KBM-7 (cell line): ENCODE measurements at regions not wholly inside any gene's neighbourhood (a gene's known extent, or its start where the extent isn't known, plus 50 kb on each side); places are given as distances from the start of the nearest gene placed in this dataset.
"Not testable (repeated sequence)": the region's sequence is repeated elsewhere in the genome, so short reads cannot be mapped to it uniquely, and the experiment has no call there.

Experiments
- DNase-seq: peaks from one replicate; pipeline ENCODE4 v3.0.0-alpha.2; 2015
- in situ Hi-C: fragments of 300-500 bp; cut with MboI; formaldehyde crosslinking; loops from 2 replicates; pipeline ENCODE4 v1.14.3; 2020; ENCODE audit warnings: low sequenced_read_pairs, low pct_unique_long_range_greater_than_20kb, mixed read lengths

DNA sequence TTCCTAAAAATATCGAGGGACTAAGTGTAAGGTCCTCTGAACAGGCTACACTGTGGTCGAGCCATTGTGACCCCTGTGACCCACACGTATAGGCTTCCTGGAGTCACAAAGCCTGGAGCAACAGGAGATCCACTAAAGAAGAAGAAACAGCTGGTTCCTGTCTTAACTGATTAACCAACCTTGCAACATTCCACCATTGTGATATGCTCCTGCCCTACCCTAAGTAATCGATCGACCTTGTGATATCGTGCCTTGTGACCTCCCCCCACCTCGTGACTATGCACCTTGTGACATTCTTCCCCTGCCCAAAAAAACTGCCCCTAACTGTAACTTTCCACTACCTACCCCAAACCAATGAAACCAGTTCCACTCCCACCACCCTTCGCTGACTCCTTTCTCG is 304.6 kb upstream of the FAM78B start:
- in situ Hi-C loops = no loop called here

DNA sequence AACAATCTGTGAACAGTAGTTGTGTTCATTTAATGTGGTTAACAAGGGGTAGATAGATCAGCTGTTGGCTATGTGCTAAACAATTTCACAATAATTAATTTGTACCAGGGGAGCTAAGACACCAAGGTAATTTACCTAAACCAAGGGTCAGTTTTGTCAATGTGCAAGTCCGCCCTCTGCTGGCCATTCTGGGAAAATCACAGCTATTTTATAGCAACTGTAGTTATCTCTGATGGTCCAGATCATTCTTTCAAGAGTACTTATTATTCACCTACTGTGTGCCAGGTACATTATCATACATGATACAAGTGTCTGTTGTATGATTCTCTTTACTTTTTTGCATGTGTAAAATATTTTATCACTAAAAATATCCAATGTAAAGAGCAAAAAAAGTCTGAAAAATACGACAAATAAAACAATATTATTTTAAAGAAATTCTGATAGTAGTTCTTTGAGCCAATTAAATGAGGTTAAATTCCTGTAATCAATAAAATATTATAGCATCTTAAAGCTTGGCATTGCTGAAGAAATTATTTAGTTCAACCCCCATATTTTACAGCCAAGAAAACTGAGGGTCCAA is 312.3 kb upstream of the FAM78B start:
- in situ Hi-C loops = no loop called here
- DNase-seq = peak; percentile 37

More for the DNA sequence above, 304.6 kb upstream of the FAM78B start:
- no peak for DNase-seq

DNA sequence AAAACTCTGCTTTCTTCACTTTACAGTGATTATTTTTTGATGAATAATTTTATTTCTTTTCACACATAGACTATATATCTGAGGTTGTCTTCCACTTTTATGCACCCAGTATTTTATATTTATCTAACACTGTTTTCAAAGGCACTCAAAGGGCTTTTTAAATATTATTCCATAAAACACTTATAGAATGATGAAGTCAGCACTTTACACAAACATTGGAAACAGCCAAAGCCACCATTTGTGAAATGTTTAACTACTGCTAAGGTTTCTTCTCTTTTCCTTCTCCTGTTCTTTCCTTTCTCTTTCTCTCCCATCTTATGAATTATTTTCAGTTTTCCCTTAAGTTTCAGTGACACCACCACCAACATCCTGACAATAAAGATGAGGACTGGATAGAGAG is 317.7 kb upstream of the FAM78B start:
- DNase-seq = no peak
- in situ Hi-C loops = no loop called here

DNA sequence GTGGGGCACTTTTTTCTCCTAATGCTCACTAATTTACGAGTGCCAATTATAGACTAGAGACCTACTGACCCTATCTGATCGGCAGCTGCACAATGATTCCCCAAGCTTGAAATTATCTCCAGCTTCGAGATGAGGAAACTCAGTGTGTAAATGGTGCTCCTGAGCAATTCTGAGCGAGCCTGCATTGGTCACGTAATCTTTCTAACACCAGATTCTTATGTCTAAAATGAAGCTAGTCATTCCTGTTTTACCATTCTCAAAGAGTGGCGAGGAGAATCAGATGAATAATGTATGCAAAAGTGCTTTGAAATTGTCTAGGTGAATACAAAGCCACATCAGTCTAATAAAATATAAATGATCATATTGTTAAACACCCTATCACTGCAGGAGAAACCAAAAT is 318.1 kb upstream of the FAM78B start:
- no peak for DNase-seq
- in situ Hi-C loops = no loop called here

DNA sequence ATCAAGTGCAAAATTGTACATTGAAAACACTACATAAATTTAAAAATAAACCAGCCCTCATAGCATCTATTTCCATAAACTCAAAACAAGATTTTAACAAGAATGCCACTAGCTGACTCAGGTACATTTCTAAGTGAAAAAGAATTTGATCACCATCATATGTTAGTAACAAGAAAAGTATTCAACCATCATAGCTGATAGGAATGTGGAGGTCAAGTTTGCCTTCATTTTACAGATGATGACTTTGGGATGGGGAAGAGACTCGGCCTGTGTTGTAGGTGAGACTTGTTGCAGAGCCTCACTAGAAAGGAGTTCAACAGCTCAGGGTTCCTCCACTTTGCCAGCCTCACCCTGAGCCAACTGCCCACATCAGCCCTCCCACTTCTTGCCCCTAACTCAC is 318.8 kb upstream of the FAM78B start:
- in situ Hi-C loops = no loop called here

DNA sequence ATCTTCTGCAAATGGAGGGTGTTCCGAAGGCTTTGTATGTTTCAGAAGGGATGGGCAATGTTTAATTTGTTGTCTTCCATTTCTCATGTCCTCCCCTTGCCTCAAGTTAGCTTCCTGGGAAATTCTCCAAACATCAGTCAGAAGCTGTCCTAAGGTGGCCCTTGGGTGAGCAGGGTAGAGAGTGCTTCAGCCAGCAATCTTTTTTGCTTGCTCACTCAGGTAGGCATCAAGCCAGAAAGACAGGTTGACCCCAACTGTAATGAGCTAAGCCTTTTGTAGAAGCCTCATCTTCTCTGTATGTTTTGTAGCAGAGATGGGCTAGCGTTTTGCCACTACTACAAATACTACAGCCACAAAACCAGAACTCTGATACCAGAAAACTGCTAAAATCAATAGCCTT is 321.5 kb upstream of the FAM78B start:
- no peak for DNase-seq
- in situ Hi-C loops = no loop called here

More for the DNA sequence above, 318.8 kb upstream of the FAM78B start:
- no peak for DNase-seq

DNA sequence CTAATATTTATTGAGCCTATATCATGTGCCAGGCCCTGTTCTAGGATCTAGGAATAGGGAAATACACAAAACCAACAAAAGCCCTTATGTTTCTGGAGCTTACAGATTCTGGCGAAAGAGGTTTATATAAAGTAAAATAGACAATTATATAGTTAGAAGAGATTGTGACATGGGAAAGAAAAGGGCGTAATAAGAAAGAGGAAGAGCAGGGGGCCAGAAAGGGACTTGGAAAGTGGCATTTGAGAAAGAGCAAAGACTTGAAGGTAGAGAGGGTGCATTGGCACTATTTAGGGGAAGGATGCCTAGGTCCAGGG is 322.5 kb upstream of the FAM78B start:
- no peak for DNase-seq
- in situ Hi-C loops = no loop called here

DNA sequence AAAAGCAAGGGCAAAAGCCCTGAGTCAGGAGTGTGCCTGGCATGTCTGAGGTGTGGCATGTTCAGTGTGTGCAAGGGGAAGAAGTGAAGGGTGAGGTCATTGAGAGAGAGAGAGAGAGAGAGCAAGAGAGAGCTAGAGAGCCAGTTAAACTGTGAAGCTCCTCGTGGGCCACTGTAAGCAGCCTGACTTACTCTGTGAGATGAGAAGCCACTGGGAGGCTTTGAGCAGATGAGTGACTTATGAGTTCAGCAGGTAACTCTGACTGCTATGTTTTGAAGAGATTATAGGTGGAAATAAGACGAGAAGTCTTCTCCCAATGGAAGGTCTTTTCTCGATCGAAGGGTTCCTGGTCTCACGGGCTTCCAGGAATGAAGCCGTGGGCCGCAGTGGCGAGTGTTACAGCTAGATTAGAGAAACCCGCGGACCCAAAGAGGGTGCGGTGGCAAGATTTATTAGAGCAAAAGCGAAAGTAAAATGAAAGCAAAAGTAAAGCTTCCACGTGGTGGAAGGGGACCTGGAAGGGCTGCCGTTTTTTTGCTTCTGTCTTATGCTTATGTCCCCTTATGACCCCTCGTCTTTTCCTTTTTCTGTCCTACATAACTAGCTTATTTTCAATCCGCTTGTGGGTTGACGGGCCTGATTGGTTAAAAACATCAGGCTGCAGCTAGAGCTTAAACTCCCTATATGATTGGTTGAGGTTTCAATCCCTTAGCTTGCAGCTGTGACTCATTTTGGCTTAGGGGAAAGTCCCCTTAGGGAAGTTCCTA is 323.1 kb upstream of the FAM78B start:
- in situ Hi-C loops = no loop called here
- peak; percentile 74 for DNase-seq

DNA sequence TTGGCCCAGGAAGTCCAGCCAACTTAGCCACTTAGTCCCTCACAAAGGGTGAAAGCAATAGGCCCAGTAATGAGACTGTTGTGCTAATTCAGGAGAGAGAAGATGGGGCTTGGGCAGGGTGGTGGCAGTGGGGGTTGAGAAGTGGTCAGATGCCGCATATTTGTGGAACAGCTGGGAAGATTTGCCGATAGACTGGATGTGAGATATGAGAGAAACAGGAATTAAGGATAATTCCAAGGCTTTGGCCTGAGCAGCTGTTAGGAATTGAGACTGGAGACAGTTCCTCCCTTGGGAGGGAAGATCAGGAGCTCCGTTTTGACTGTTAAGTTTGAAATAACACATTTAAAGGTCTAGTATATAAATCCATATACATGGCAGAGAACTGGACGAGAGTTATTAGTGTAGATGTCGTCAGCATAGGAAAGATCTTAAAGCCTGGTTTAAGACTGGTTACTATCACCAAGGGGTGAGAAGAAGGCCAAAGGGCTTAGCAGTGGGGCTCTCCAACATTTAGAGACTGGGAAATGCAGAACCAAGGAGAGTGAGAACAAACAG is 323.7 kb upstream of the FAM78B start:
- no peak for DNase-seq
- in situ Hi-C loops = no loop called here

DNA sequence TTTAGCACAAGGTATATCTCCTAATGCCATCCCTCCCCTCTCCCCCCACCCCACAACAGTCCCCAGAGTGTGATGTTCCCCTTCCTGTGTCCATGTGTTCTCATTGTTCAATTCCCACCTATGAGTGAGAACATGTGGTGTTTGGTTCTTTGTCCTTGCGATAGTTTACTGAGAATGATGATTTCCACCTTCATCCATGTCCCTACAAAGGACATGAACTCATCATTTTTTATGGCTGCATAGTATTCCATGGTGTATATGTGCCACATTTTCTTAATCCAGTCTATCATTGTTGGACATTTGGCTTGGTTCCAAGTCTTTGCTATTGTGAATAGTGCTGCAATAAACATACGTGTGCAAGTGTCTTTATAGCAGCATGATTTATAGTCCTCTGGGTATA is 327.0 kb upstream of the FAM78B start:
- in situ Hi-C loops = not testable (repeated sequence)

DNA sequence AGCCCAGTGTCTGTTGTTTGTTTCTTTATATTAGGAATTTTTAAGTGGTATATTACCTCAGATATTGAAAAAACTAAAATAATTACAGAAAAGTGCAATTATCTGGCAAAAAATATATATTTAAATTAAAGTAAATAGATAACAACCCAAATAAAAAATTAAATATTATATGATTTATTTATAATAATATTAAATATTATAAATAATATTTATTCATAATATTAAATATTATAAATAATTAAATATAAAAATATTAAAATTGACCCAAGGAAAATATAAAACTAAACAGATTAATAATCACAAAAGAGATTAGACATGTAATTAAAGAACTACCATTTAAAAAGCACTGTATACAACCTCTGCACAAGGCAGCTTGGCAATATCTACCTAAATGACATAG is 331.9 kb upstream of the POGK start:
- DNase-seq = no peak
- in situ Hi-C loops = no loop called here

More for the DNA sequence above, 327.0 kb upstream of the FAM78B start:
- not testable (repeated sequence) for DNase-seq

DNA sequence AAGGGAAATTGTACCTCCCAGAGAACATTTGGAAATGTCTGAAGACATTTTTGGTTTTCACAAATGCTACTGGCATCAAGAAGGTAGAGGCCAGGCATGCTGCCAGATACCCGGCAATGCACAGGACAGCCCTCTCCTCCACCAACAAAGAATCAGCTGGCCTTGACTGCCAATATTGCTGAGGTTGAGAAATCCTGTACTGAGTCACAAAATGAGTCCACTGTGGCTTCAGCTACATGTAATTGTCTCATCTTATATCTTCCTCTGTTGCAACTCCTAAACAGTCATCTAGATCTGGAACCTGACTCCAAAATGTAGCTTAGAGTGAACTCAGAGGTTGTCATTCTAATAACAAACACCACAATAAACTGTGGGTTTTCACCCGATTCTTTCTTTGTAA is 327.5 kb upstream of the POGK start:
- DNase-seq = no peak
- in situ Hi-C loops = no loop called here

DNA sequence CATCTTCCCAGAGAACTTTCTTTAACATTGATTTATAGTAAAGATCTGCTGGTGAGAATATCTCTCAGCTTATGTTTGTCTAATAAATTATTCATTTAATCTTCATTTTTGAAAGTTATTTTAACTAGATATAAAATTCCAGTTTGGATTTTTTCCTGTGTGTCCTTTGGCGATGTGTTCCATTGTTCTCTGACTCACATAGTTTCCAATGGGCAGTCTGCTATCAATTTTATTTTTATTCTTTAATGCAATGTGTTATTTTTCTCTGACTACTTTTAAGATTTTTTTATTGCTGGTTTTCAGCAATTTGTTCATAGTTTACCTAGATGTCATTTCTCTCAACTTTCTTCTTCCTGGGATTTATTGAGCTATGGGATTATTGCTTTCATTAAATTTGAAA is 325.2 kb upstream of the POGK start:
- in situ Hi-C loops = no loop called here
- no peak for DNase-seq

DNA sequence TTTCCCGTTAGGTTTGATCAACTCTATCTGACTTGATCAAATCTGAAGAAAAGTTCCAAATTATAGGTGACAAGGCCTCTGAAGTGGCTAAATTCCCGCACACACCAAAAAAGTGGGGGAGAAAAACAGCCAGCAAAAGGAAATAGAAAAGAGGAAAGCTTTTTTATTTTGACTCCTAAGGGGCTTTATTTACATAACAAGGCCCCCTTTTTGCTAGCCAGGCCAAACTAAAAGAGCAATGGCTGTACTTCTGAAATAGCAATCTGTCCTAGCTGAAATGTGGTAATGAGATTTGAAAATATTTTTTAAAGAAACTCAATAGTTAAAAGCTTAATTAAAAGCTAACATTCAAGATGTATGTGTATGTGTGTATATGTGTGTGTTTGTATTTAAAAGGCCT is 311.5 kb upstream of the POGK start:
- no peak for DNase-seq
- in situ Hi-C loops = no loop called here

DNA sequence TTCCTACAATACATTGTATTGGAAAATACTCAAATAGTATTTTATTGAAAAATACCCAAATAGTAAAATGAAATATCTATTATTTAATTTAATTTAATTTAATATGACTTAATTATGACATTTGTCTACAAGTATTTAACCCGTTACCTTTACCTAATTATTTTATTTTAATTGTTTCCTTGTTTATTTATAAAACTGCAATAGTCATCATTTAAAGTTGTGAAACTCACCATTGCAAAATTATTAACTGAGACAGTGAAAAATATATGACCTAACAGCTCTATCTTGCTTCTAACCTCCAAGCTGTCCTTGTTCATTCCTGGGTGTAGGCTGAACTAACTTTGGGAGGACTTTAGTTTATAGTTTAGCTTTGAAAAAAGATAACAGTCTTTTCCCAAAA is 300.6 kb upstream of the POGK start:
- in situ Hi-C loops = no loop called here
- no peak for DNase-seq

DNA sequence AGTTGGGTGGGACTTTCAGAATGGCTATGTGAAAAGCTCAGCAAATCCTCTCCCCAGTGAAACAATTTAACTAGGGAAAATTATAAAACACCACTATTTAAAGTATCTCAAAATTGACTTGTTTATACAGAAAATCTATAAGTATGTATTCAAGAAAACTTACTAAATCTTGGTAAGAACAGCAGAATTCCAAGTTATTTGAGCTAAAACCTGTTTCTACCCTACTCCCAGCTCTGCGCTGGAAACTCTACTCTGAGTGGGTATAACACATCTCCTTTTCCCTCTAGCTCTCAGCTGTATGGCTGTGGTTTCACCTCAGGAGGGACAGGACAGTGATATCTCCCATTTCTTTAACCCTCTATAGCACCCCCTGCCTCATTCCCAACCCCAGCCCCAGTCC is 295.2 kb upstream of the POGK start:
- in situ Hi-C loops = no loop called here
- no peak for DNase-seq

DNA sequence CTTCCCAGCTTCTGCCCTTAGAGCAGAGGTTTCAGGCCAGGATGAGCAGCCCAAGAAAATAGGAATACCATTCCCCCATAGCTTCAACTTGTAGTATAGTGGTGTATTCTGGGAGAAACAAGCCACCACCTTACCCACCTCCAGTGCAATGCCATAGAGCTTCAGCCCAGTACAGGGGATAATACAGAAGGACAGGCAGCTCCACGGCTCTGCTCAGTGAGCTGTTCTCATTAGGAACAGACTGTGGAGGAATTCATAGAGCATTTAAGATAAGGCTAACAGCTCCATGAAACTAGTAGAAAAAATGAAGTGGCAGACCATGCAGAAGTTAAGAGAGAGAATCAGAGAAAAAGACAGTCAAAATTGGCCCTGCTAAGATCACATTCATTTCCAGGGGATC is 294.7 kb upstream of the POGK start:
- in situ Hi-C loops = no loop called here
- no peak for DNase-seq

DNA sequence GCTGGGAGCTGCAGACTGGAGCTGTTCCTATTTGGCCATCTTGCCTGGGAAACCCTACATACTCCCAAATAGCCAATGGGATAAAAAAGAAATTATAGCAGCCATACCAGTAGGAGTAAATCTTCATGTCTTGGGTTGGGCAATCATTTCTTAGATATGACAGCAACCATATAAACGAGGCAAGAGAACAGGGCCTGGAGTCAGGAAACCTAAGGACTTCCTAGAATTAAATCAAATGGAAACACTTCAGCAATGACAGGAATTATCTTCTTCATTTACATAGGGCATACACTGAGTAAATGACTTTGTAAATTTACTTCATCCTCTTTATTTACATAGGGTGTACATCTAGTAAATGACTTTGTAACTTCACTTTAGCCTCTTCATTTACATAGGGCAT is 286.6 kb upstream of the POGK start:
- DNase-seq = no peak
- in situ Hi-C loops = no loop called here

DNA sequence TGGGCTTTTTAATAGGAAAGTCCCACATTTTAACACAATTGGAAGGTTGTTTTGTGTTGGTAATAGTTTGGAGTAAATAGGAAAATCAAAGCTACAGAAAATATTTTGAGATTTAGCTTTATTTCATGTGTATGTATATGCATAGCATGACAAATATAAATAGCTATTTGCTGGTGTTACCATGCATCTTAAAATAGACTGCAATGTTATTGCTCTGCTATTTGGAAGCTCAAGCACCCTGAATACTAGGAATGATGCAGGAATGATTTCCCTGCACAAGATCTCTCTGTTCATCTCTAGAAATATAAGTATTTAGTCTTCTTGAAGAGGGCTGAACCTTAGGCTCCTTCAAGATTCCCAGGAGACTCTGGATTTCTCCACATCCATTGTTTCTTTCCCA is 268.3 kb upstream of the POGK start:
- in situ Hi-C loops = no loop called here
- no peak for DNase-seq

DNA sequence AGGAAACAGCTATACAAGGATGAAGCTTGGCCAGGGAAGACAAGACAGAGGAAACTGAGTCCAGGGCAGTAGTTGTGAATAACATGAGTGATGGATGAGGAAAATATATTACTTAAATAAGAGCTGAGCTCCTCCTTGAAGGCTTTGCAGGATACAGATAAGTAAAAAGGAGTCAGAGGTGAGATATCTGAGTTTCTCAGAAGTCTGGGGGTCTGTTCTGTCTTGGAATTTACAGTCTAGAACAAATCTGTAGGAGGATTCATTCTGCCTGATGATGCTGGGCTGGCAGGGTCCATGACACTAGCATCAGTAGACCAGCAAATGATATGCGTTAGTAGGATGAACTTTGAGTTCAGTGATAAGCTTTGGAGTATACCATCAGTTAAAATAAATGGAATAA is 266.1 kb upstream of the POGK start:
- in situ Hi-C loops = no loop called here
- DNase-seq = no peak
